Mononuclear cell (primary cell): ENCODE measurements at regions not wholly inside any gene's neighbourhood (a gene's known extent, or its start where the extent isn't known, plus 50 kb on each side); places are given as distances from the start of the nearest gene placed in this dataset.
"Not testable (repeated sequence)": the region's sequence is repeated elsewhere in the genome, so short reads cannot be mapped to it uniquely, and the experiment has no call there.

Experiments used
- H3K27me3 ChIP-seq: 2 replicates; pipeline ENCODE4 v1.6.0; 2011; ENCODE audit warnings: low read length, control low read depth; ENCODE audit not compliant: insufficient read depth
- H3K4me1 ChIP-seq: 2 replicates; pipeline ENCODE4 v1.5.1; 2011; ENCODE audit warnings: mild to moderate bottlenecking, low read length, control low read depth; ENCODE audit not compliant: insufficient read depth
- H3K4me3 ChIP-seq: 2 replicates; pipeline ENCODE4 v1.5.1; 2011; ENCODE audit warnings: mild to moderate bottlenecking, low read length, moderate library complexity
- H3K9me3 ChIP-seq: 2 replicates; pipeline ENCODE4 v1.5.1; 2011; ENCODE audit warnings: low read depth, mild to moderate bottlenecking, control low read depth, low read length

GRCh38 chr20:5696011-5696559 lies 54.1 kb upstream of the SHLD1 start:
- Histone ChIP-seq H3K9me3 (no peaks in the 10 kb centered on the region), H3K4me3 (no peak overlapping the region), H3K27me3 (no peaks in the 10 kb centered on the region), H3K4me1 (no peaks in the 10 kb centered on the region)

- Histone ChIP-seq H3K4me3 (no peak overlapping the region), H3K4me1 (peaks cover 38% of the 10 kb centered on the region)
These were observed 58.1 kb upstream of the SHLD1 start for GRCh38 chr20:5691918-5692618.

GRCh38 chr20:5689463-5689862 lies 60.7 kb upstream of the SHLD1 start:
- Histone ChIP-seq H3K9me3 (no peaks in the 10 kb centered on the region), H3K4me1 (peaks cover 52% of the 10 kb centered on the region), H3K27me3 (no peaks in the 10 kb centered on the region), H3K4me3 (no peak overlapping the region)

More at GRCh38 chr20:5691918-5692618, 58.1 kb upstream of the SHLD1 start:
- Histone ChIP-seq H3K27me3 (no peaks in the 10 kb centered on the region), H3K9me3 (no peaks in the 10 kb centered on the region)

GRCh38 chr20:5688431-5688972 lies 61.7 kb upstream of the SHLD1 start:
- H3K9me3 ChIP-seq = no peaks in the 10 kb centered on the region
- no peaks in the 10 kb centered on the region for H3K27me3 ChIP-seq
- H3K4me1 ChIP-seq = peaks cover 52% of the 10 kb centered on the region
- no peak overlapping the region for H3K4me3 ChIP-seq

DNA sequence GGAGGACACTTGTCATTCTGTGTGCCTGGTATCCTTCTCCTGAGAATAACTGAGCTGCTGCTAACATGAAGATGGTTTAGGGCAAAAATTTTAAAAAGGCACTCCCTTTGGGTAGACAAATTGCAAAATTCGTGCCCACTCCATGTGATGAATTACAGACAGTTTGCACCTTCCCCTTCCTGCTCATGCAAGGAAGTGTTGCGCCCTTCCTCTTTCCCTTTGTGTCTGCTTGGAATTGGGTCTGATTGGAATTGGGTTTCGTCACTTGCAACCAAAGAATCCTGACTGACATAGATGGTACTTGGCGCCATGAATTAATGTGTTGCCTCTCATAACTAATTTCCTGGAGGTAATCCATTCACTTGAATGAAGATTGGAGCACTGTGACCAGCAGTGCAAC lies 62.3 kb upstream of the SHLD1 start:
- H3K4me1 ChIP-seq = peaks cover 54% of the 10 kb centered on the region
- no peaks in the 10 kb centered on the region for H3K27me3 ChIP-seq
- H3K9me3 ChIP-seq = no peaks in the 10 kb centered on the region
- no peak overlapping the region for H3K4me3 ChIP-seq

- H3K27me3 ChIP-seq = no peaks in the 10 kb centered on the region
- H3K9me3 ChIP-seq = no peaks in the 10 kb centered on the region
- peaks cover 65% of the 10 kb centered on the region for H3K4me1 ChIP-seq
These were observed 63.7 kb upstream of the SHLD1 start for GRCh38 chr20:5686384-5687105.

DNA sequence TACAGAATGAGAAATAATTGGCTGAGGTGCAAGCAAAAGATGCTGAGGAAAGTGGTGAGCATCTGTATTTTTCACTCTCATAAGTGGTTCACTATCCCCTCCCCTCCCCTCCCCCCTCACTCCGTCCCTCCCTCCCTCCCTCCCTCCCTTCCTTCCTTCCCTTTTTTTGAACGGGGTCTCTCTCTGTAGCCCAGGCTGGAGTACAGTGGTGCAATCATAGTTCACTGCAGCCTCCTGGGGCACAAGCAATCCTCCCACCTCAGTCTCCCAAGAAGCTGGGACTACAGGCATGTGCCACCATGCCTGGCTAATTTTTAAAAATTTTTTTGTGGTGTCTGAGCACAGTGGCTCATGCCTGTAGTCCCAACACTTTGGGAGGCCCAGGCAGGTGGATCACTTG lies 67.6 kb upstream of the SHLD1 start:
- not testable (repeated sequence) for H3K4me3 ChIP-seq, H3K9me3 ChIP-seq, H3K27me3 ChIP-seq
- H3K4me1 ChIP-seq = peaks cover 50% of the 10 kb centered on the region

More at GRCh38 chr20:5686384-5687105, 63.7 kb upstream of the SHLD1 start:
- H3K4me3 ChIP-seq = no peak overlapping the region

DNA sequence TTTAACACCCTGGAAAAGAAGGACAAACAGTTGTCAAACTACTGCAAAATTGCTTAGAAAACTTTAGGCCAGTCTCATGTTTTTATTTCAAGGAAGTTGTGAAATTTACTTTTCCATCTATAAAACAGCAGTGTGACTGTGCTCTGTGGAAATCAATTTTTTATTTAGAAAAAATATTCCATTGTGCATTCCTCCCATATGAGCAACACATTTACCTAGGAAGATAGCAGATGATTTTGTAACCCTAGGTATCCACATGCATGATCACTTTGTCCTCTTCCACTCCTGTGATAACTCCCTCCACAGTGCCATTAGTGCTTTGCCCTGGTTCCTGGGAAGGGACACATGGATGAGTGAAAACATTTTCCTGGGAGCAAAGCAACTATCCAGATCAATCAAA lies 69.4 kb upstream of the GPCPD1 start:
- Histone ChIP-seq H3K9me3 (no peaks in the 10 kb centered on the region), H3K4me1 (peaks cover 52% of the 10 kb centered on the region), H3K27me3 (no peaks in the 10 kb centered on the region), H3K4me3 (no peak overlapping the region)

- Histone ChIP-seq H3K4me3 (no peak overlapping the region), H3K4me1 (peaks cover 66% of the 10 kb centered on the region), H3K27me3 (no peaks in the 10 kb centered on the region)
These were observed 68.0 kb upstream of the GPCPD1 start for GRCh38 chr20:5678777-5679176.

GRCh38 chr20:5677944-5678343 lies 67.1 kb upstream of the GPCPD1 start:
- not testable (repeated sequence) for H3K4me3 ChIP-seq, H3K9me3 ChIP-seq, H3K27me3 ChIP-seq
- peaks cover 71% of the 10 kb centered on the region for H3K4me1 ChIP-seq

More at GRCh38 chr20:5678777-5679176, 68.0 kb upstream of the GPCPD1 start:
- no peaks in the 10 kb centered on the region for H3K9me3 ChIP-seq

DNA sequence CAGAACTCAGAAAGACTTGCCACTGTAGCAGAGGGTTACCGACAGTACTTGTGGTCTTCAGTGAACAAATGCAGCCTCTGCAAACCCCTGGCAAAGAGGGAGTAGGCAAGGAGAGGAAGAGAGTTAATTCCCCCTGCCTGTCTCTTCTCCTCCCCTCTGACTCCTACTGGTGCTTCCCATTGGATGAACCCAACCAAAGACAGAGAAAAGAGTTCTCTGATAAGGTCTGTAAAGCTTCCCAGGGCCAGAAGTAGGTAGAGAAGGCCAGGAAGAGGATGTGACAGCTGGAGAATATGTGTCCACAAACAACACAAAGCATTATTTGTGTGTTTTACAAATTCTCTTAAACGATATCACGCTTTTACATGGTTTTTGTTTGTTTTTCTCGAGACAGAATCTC lies 66.6 kb upstream of the GPCPD1 start:
- H3K27me3 ChIP-seq = no peaks in the 10 kb centered on the region
- H3K4me3 ChIP-seq = no peak overlapping the region
- no peaks in the 10 kb centered on the region for H3K9me3 ChIP-seq
- H3K4me1 ChIP-seq = peaks cover 68% of the 10 kb centered on the region

- peaks cover 69% of the 10 kb centered on the region for H3K4me1 ChIP-seq
- H3K27me3 ChIP-seq = no peaks in the 10 kb centered on the region
- H3K4me3 ChIP-seq = no peak overlapping the region
- H3K9me3 ChIP-seq = no peaks in the 10 kb centered on the region
These were observed 64.6 kb upstream of the GPCPD1 start for GRCh38 chr20:5675103-5676091.

- no peaks in the 10 kb centered on the region for H3K27me3 ChIP-seq
These were observed 63.4 kb upstream of the GPCPD1 start for GRCh38 chr20:5674176-5674660.

GRCh38 chr20:5670874-5671273 lies 60.1 kb upstream of the GPCPD1 start:
- Histone ChIP-seq H3K4me1 (peaks cover 65% of the 10 kb centered on the region), H3K4me3 (no peak overlapping the region)

More at GRCh38 chr20:5674176-5674660, 63.4 kb upstream of the GPCPD1 start:
- Histone ChIP-seq H3K4me3 (no peak overlapping the region), H3K9me3 (no peaks in the 10 kb centered on the region), H3K4me1 (peaks cover 69% of the 10 kb centered on the region)

More at GRCh38 chr20:5670874-5671273, 60.1 kb upstream of the GPCPD1 start:
- Histone ChIP-seq H3K9me3 (no peaks in the 10 kb centered on the region), H3K27me3 (no peaks in the 10 kb centered on the region)
